Stimulated activated CD4-positive, alpha-beta T cell treated with anti-CD3 and anti-CD28 coated beads, TNF-alpha, amount 100 ng/mL, for 4 hours (primary cell): ENCODE measurements at regions not wholly inside any gene's neighbourhood (a gene's known extent, or its start where the extent isn't known, plus 50 kb on each side); places are given as distances from the start of the nearest gene placed in this dataset.
"Not testable (repeated sequence)": the region's sequence is repeated elsewhere in the genome, so short reads cannot be mapped to it uniquely, and the experiment has no call there.

Source experiments
- DNase-seq, 3 experiments: peaks; one replicate each; pipeline ENCODE4 v3.0.0-alpha.2; 2020; ENCODE audit warnings: low read depth in 3 of 3

DNA sequence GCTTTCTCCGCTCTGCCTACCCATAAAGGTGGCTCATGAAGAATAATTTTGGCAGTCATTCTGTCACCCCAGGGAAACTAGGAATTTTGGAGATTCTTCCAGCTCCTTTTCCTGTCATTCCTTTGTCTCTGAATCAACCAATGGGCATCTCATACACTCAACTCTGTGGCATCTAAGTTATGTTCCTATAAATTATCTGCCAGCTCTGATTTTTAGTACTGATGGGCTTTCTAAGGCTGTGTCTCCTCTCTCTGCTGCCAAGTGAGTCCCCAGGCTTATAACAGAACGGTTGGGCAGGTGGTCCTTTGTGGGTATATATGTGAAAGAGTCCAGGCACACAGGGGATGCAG lies 226.8 kb downstream of the NMUR2 start:
- no peak for DNase-seq

DNA sequence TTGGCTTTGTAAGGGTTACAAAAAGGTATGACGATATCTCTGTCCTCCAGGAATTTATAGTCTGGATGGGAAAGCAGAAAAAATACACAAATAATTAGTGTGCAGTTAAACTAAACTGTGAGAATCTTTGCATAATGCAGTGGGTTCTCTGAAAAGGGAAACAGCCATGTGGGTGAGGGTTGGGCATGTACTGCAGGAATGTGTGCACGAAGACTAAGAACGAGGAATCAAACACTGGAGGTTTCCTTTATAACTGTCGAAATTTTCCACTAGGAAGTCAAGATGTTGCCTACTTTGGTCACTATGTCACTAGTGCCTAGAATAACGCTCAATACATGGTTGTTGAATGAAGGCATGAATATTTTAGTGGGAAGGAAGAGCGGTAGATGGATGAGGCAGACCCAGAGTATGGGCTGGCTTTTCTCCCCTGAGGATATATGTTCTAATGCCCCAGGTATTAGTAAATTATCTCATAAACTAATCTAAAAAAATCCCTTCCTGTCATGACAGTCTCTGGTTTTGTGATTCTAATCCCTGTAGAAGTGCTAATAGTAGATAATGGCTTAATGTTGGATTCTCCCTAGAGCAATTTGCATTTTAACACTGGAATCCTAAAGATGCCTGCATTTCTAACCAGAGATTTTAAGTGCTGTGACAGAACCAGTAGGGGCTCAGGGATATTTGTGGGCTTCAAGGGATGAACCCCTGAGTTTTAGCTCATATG lies 227.3 kb downstream of the NMUR2 start:
- no peak for DNase-seq

GRCh38 chr5:152171888-152172287 lies 233.2 kb downstream of the NMUR2 start:
- DNase-seq, result no peak

DNA sequence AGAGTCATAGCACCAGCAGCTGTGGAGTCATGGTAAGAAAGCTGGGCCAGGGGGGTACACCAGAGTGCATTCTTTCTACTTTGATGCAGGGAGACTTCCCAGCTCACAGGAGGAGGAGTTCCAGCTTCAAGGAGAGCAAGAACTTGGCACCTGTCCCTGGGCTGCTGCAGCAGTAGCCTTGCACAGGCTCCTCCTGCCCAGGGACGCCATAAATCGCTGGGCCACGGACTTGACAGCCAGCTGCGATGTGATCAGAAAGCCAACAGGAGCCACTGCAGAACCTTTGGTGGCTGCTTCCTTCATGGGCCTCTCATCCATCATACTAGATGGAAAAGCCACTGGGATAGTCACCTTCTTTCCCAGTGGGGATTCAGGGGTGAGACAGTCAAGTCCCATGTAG lies 234.7 kb downstream of the NMUR2 start:
- no peak for DNase-seq

- no peak for DNase-seq
Observed at GRCh38 chr5:152164860-152165259, 240.2 kb upstream of the GLRA1 start.

- DNase-seq, result not testable (repeated sequence)
Observed at GRCh38 chr5:152159894-152160293, 235.2 kb upstream of the GLRA1 start.

GRCh38 chr5:152154452-152154851 lies 229.8 kb upstream of the GLRA1 start:
- DNase-seq, result not testable (repeated sequence)

DNA sequence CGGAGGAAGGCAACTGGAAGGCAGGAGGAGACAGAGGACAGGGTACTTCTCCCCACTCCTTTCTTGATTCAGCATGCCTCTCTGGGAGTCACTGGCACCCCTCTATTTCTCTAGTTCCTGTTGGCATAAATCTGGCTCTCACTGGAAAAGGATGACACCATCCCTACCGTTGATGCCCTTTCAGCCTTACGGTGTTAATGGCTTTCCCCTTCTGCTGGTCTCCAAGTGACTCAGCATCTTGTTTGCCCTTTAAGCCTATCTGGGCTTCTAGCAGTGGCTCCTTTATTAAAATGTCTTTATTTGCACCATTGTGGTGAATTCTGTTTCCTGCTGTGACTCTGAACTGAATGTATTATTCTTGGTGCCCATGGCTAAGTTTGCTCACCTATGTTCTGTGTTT lies 227.3 kb upstream of the GLRA1 start:
- DNase-seq, result no peak

GRCh38 chr5:152151113-152151512 lies 226.5 kb upstream of the GLRA1 start:
- no peak for DNase-seq

DNA sequence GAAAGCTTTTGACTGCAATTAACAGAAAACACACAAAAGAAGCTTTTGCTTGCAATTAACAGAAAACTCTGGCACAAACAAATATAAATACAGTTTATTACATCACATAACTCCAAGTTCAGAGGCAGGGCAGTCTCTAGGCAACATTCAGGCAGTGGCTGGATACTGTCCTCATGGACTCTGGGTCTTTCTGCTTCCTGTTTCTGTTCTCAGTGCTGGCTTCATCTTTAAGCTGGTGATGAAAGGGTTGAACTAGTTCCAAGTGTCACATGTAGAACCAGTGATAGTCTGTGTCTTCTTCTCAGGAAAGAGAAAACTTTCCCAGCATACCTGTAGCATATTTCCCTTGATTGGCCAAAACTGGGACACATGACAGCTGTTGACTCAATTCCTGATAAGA lies 222.6 kb upstream of the GLRA1 start:
- no peak for DNase-seq

GRCh38 chr5:152146566-152146965 lies 221.9 kb upstream of the GLRA1 start:
- DNase-seq, result no peak

DNA sequence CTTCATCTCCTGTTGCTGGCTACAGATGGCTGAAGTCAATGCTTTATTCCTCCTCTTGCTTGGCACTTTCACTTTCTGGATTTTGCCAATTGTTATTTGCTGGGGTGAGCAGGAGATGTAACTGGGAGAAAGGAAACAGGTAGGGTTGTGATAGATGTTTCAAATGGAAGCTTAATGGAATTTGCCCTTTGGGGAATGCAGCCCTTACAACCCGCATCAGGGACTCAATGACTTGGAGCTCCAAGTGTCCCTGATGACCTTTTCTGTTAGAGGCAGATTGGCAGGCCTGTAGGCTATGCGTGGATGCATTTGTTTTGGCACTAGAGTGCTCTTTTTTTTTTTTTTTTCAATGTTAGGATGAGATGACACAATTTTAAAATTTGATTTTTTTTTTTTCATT lies 219.9 kb upstream of the GLRA1 start:
- no peak for DNase-seq

DNA sequence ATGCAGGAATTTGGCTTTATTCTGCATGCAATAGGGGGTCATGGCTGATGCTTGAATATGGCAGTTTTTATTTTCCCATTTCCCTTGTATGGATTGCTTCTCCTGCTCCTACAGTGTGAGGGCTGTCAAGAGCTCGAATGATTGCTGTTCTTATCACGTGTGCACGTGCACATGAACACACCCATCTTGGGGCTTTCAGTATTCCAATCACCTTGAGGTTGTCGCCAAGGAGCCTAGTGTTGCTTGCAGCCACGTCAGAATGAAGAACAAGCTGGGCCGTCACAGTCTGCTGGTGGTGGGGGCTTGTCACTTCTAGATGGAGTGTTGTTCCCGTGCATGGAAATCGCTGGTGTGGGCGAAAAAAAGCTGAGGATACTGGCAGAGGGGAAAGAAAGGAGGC lies 219.4 kb upstream of the GLRA1 start:
- DNase-seq, result no peak

DNA sequence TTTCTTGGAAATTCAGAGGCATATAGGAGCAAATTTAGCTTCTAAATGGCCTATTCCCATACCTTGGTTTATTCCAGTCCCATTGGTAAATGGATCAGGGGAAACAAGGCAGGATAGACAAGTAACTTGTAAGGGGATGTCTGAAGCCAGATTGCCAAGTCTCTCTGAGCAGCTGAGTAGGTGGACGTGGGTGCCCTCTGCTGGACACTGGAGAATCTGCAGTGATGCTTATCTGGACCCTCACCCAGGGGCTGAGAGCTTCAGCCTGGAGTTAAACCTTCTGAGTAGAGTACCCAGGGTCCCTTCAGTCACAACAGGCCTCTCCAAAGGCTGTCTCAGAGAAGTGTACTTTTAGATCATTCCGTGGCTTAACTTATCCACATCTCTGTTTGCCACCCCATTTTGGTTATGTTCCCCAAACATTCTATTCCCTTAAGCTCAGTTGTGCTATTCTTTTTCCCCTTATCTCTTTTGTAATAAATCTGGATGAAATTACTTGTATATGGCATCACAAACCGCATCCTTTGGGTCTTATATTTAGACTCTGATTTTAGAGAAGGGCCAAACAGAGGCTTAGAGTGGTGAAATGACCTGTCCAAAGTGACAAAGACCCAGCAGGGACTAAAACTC lies 218.3 kb upstream of the GLRA1 start:
- DNase-seq, result peak; percentile 21 to 38 (median 31)

- no peak for DNase-seq
Observed at GRCh38 chr5:152140347-152140746, 215.7 kb upstream of the GLRA1 start.

DNA sequence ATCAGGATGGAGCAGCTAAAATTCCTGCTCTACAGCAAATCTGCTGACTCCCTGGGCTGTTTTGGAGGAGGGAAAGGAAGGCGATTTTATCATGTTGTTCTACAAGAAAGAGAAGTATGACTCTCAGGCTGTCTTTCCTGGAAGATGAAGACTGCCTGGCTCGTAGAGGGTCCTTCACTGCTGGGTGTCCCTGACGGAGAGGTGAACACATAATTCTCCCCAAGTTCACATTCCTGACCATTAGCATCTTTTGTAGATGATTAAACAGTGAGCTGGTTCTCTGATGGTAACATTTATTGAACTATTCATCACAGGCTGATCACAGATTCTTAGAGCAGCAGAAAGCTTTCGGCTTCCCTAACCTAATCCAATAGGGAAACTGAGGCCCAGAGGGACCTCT lies 212.4 kb upstream of the GLRA1 start:
- no peak for DNase-seq

GRCh38 chr5:152136321-152136720 lies 211.7 kb upstream of the GLRA1 start:
- DNase-seq, result no peak

DNA sequence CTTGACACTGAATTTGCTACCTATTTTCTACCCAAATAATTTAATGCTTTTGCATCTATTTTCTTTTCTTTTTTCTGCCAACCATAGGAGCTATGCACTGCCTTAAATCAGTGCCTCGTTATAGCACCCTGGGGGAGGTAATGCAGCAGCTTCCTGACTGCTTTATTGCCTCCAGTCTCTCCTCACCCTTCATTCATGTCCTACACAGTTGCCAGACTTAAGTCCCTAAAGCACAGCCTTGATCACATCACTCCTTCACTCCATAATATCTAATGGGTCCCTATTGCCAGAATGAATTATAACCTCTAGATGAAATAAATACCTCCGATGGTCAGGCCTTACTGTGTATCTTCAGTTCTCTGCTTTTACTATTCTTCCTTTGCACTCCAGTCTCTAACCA lies 211.2 kb upstream of the GLRA1 start:
- DNase-seq, result no peak

DNA sequence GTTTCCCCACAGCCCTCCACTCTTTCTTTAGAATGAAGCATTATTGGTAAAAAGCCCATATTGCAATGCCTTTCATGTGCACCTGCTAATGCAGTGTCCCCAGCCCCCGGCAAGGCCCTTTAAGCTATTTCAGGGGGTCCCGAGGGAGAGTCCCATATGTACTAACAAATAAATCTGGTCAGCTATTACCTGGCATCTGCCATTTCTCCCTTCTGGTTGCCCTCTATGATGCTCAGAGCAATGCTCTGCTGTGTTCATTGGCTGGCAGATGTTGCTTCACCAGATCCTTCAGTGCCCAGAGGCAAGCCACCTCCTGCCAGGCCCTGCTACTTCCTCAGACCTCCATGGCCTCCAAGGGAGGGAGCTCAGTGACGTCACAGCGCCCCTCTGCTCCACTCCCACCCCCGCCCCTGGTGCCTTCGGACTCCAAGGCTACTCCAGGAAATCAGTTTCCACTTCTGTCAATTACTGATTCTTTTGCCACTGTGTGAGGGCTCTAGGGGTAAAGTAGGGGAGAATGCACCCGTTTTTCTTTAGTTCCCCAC lies 201.1 kb upstream of the GLRA1 start:
- DNase-seq, result no peak

DNA sequence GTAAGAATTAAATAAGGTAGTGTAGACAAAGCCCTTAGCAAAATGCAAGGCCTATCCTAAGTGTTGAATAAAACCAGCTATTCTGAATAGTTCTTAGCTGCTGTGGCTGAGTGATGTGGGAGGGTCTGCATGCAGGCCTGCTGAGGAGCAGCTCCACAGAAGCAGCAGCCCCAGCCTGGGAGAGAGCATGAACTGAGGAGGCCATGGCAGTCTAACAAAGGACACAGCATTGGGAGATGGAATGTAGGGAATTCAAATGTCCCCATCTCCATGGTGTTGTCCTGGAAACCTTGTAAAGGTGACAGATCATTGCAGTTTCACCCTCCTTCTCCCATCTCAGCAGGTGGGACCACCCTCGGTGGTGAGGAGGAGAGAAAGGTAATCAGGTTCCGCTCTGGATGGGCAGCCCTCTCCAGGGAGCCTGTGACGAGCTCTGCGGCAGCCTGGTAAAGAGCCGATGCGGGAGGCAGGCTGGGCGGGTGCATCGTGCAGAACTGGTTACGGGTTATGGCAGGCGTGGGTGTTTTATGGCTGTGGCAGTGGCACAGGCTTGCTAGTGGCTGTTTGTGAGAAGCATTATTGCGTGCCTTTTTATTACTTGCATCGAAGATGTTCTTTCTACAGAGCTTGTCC lies 199.9 kb upstream of the GLRA1 start:
- no peak for DNase-seq

DNA sequence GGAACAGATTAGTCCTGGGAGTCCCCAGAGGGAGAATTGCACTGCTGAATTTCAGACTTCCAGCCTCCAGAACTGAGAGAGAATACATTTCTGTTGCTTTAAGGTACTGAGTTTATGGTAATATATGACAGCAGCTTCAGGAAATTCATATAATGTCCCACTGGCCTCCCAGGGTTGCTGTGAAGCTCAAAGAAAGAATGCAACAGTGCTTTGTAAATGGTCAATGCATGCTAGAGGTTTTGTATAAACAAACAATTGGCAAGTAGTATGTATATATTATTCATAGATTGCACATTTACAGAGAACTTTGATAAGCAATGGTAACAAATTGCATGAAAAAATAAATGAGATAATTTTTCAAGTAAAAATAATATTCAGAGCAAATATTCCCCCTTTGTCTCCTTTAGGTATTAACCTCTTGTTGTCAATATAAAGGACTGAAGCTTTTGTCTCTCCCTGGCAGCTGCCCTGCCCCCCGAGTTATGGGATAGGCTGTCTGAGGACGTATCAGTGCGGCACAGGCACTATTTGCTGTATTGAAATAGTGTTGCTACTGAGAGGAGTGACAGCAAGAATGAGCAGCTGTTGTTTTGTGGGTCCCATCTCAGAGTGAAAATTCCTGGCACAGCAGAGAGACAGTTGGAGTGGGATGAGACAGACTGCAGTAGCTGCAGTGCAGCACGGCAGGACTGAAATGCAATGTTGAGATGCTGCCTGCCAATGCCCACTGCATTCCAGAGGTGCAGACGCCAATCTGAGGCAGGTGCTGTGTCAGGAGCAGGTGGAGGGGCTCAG lies 194.2 kb upstream of the GLRA1 start:
- no peak for DNase-seq

- no peak for DNase-seq
Observed at GRCh38 chr5:152116934-152117333, 192.3 kb upstream of the GLRA1 start.
